HFFc6 (cell line): ENCODE measurements at regions not wholly inside any gene's neighbourhood (a gene's known extent, or its start where the extent isn't known, plus 50 kb on each side); places are given as distances from the start of the nearest gene placed in this dataset.

Experiments used
- DNase-seq: peaks from one replicate; pipeline ENCODE4 v3.0.0-alpha.2; 2018
- H3K27ac Mint-ChIP-seq: 2 replicates; pipeline ENCODE4 v1.8.0; 2020; ENCODE audit warnings: mild to moderate bottlenecking, mixed read lengths
- H3K27me3 Mint-ChIP-seq: 2 replicates; pipeline ENCODE4 v1.8.0; 2021; ENCODE audit warnings: mild to moderate bottlenecking, moderate library complexity, mixed read lengths; ENCODE audit not compliant: insufficient read depth
- H3K36me3 Mint-ChIP-seq: 2 replicates; pipeline ENCODE4 v1.8.0; 2021; ENCODE audit warnings: low read depth, mixed read lengths
- H3K4me1 Mint-ChIP-seq: 2 replicates; pipeline ENCODE4 v1.8.0; 2020; ENCODE audit warnings: low read depth, mixed read lengths
- H3K4me3 Mint-ChIP-seq: 2 replicates; pipeline ENCODE4 v1.8.0; 2020; ENCODE audit warnings: mild to moderate bottlenecking, moderate library complexity, mixed read lengths
- H3K9me3 Mint-ChIP-seq: 2 replicates; pipeline ENCODE4 v1.8.0; 2020; ENCODE audit warnings: mild to moderate bottlenecking, mixed read lengths
- CTCF ChIP-seq: fragments of 200-600 bp; sonication (generic); IDR thresholded peaks from 2 replicates; pipeline ENCODE4 v1.5.0; 2021; ENCODE audit warnings: antibody characterized with exemption, mild to moderate bottlenecking

- no peak for DNase-seq
- TF ChIP-seq CTCF, result no peak
- Mint-ChIP-seq H3K4me3 (no peak overlapping the region), H3K27ac (no peak overlapping the region), H3K4me1 (no peaks in the 10 kb centered on the region), H3K36me3 (no peaks in the 10 kb centered on the region; the same call in 1 of the 2 replicates), H3K9me3 (peaks cover 41% of the 10 kb centered on the region), H3K27me3 (no peaks in the 10 kb centered on the region; the same call in 1 of the 2 replicates)
Observed at GRCh38 chr2:122390406-122390805, 635.0 kb downstream of the TSN start.

- Mint-ChIP-seq H3K27ac (no peak overlapping the region), H3K9me3 (peaks cover 30% of the 10 kb centered on the region)
- TF ChIP-seq CTCF, result no peak
Observed at GRCh38 chr2:122391726-122392125, 636.3 kb downstream of the TSN start.

GRCh38 chr2:122395687-122396086 lies 640.2 kb downstream of the TSN start:
- H3K27me3 Mint-ChIP-seq, result no peaks in the 10 kb centered on the region; the same call in 1 of the 2 replicates
- no peak for TF ChIP-seq CTCF
- no peak overlapping the region for H3K27ac Mint-ChIP-seq
- H3K4me1 Mint-ChIP-seq, result no peaks in the 10 kb centered on the region
- 0 out of 2 replicates have a peak, but pooled peaks cover 4% of the 10 kb centered on the region for H3K36me3 Mint-ChIP-seq
- H3K9me3 Mint-ChIP-seq, result peaks cover 22% of the 10 kb centered on the region
- no peak overlapping the region for H3K4me3 Mint-ChIP-seq
- DNase-seq, result no peak

More at GRCh38 chr2:122391726-122392125, 636.3 kb downstream of the TSN start:
- no peak overlapping the region for H3K4me3 Mint-ChIP-seq
- DNase-seq, result no peak
- no peaks in the 10 kb centered on the region; the same call in 1 of the 2 replicates for H3K27me3 Mint-ChIP-seq
- H3K4me1 Mint-ChIP-seq, result no peaks in the 10 kb centered on the region
- no peaks in the 10 kb centered on the region; the same call in 1 of the 2 replicates for H3K36me3 Mint-ChIP-seq

GRCh38 chr2:122411231-122411630 lies 655.8 kb downstream of the TSN start:
- no peaks in the 10 kb centered on the region for H3K36me3 Mint-ChIP-seq
- no peak overlapping the region for H3K27ac Mint-ChIP-seq
- DNase-seq, result no peak
- peaks cover under 1% of the 10 kb centered on the region for H3K27me3 Mint-ChIP-seq
- H3K4me1 Mint-ChIP-seq, result no peaks in the 10 kb centered on the region
- TF ChIP-seq CTCF, result no peak
- H3K4me3 Mint-ChIP-seq, result no peak overlapping the region
- peaks cover 22% of the 10 kb centered on the region for H3K9me3 Mint-ChIP-seq

GRCh38 chr2:122412360-122412759 lies 656.9 kb downstream of the TSN start:
- Mint-ChIP-seq H3K36me3 (no peaks in the 10 kb centered on the region), H3K4me3 (no peak overlapping the region), H3K27me3 (no peaks in the 10 kb centered on the region; the same call in 1 of the 2 replicates), H3K9me3 (peaks cover 18% of the 10 kb centered on the region), H3K4me1 (no peaks in the 10 kb centered on the region), H3K27ac (no peak overlapping the region)
- no peak for DNase-seq
- no peak for TF ChIP-seq CTCF

GRCh38 chr2:122414902-122415301 lies 659.5 kb downstream of the TSN start:
- Mint-ChIP-seq H3K27ac (no peak overlapping the region), H3K27me3 (no peaks in the 10 kb centered on the region; the same call in 1 of the 2 replicates), H3K9me3 (peaks cover 23% of the 10 kb centered on the region), H3K36me3 (no peaks in the 10 kb centered on the region), H3K4me3 (no peak overlapping the region), H3K4me1 (no peaks in the 10 kb centered on the region)
- no peak for DNase-seq
- TF ChIP-seq CTCF, result no peak
